GM12892 (cell line): ENCODE measurements at regions not wholly inside any gene's neighbourhood (a gene's known extent, or its start where the extent isn't known, plus 50 kb on each side); places are given as distances from the start of the nearest gene placed in this dataset.

Source experiments
- POLR2A ChIP-seq: IDR thresholded peaks from 2 replicates; pipeline ENCODE4 v1.6.1; 2011; ENCODE audit warnings: low read depth, low read length, control low read depth
- POLR2AphosphoS5 ChIP-seq: IDR thresholded peaks from 2 replicates; pipeline ENCODE4 v1.6.1; 2011; ENCODE audit warnings: low read depth, low read length, control low read depth
- TAF1 ChIP-seq: IDR thresholded peaks from 2 replicates; pipeline ENCODE4 v1.6.1; 2011; ENCODE audit warnings: low read depth, mild to moderate bottlenecking, control low read depth, low read length, borderline replicate concordance

DNA sequence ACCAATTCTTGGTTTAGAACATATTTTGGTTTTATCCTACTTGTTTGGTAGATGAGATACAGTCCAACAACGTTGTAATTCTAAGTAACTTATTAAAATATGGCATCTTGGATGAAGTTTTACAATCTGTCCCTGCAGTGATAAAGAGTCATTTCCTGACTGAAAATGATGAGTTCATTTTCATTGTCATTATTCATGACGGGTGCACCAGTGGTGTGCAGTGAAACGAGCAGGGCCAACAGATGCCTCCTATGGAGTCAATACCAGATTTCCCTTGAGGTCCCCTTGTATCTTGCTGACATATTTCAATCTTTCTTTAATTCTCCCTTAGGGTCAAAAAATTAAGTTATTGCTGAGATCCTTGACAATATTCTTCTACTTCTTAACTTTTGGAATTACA lies 438.5 kb downstream of the LRIG3 start:
- no peak for TF ChIP-seq POLR2A
- no peak for TF ChIP-seq POLR2AphosphoS5
- no peak for TF ChIP-seq TAF1
